ENCODE measurements at regions not wholly inside any gene's neighbourhood (a gene's known extent, or its start where the extent isn't known, plus 50 kb on each side); places are given as distances from the start of the nearest gene placed in this dataset.

- TF ChIP-seq CTCF (IDR thresholded peaks at IDR 0.05) (no peak), POLR2AphosphoS5 (IDR thresholded peaks at IDR 0.05) (no peak), POLR2A (IDR thresholded peaks at IDR 0.05) (no peak), EP300 (IDR thresholded peaks at IDR 0.05; ENCODE audit: low read depth) (no peak)
Observed at GRCh38 chr9:85151162-85151561, 481.6 kb downstream of the NTRK2 start.

All from transverse colon (tissue), 4 donors.